Inferior parietal cortex (tissue), 1 donor: ENCODE measurements at regions not wholly inside any gene's neighbourhood (a gene's known extent, or its start where the extent isn't known, plus 50 kb on each side); places are given as distances from the start of the nearest gene placed in this dataset.

Experiments
- DNase-seq: peaks from one replicate; pipeline ENCODE4 v3.0.0-alpha.2; 2016; ENCODE audit errors: extremely low spot score

DNA sequence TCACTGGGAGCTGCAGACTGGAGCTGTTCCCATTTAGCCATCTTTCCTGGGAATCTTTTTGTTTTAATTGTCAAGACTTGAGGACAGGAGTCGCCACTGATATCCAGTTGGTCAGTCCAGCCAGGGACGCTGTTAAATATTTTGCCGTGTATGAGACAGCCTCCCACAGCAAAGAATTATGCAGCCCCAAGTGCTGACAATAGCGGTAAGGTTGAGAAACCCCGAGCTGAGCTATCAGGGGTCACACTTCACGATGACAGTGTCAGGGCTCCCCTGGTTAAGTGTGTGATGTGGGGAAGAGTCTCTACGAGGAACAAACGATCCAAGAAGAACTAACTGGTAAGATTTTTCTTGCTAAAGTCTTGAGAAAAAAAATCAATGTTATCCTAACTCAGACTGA is 372.0 kb upstream of the MPDZ start:
- no peak for DNase-seq

DNA sequence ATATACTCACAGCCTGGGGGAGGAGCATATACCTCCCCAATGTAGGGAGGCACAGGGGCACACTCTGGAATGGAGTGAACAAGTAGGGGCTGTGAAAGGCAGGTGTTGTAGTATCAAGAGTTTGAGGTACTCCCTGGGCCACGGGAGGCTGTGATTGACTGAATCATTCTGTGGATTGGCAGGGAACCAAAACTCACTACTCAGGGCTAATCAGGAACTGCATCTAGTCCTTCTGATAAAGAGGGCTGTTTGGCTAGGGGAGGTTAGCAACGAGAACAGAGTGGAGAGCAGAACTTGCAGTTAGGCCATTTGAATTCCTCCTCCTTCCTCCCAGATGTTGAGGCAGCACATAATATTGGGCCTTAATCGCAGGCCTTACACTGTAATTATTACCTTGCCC is 369.2 kb upstream of the MPDZ start:
- DNase-seq: no peak

DNA sequence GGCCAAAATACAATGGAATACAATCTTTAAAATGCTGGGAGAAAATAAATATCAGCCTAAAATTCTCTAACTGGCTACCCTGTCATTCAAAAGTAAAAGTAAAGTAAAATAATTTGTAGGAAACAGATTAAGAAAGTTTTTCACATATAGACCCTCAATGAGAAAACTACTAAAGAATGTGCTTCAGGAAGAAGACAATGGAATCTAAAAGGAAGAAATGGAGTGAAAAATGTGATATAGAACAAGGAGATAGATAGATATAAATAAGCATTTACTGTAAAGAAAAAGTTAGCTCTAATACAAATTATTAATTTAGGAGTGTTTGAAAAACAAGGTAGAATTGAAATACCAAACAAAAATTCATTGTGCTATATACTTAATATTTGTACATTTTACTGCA is 368.6 kb upstream of the MPDZ start:
- DNase-seq: no peak

DNA sequence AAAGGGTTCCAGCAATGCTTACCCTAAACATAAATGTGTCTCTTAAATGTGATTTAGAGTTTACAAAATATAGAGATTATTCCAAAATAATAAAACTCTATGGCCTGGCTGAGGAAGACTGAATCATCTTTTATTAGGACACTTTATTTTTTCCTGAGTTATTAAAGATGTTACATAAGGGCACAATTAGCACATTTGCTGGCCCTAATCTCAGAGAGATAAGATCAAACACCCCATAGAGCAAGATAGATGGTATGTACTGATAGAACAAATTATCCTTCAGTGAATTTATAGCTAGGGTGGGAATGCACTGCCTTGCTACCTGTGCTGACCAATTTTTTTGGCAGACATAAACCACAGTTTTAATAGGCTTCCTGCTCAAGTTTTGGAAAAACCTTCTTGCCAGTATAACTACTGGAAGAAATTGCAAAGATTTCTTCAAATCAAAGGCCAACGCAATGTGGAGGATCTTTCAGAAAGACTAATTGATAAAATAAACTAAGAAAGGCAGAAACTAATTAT is 367.1 kb upstream of the MPDZ start:
- no peak for DNase-seq

DNA sequence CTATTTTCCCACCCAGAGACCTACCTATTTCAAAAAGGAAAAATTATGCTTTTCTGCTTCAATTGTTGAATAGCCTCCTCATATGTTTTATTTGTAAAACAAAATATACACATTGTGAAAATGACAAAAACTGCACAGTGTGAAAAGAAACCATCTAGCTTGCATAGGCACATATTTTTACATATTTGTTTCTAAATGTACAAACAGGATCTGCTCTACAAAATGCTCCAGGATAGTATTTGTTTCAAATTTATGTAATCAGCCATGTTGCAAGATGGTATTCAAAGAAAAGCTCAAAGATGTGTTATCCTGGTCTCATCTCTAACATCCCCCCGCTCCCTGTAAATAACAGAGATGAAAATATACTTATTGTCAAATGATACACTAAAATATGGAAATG is 366.1 kb upstream of the MPDZ start:
- no peak for DNase-seq

DNA sequence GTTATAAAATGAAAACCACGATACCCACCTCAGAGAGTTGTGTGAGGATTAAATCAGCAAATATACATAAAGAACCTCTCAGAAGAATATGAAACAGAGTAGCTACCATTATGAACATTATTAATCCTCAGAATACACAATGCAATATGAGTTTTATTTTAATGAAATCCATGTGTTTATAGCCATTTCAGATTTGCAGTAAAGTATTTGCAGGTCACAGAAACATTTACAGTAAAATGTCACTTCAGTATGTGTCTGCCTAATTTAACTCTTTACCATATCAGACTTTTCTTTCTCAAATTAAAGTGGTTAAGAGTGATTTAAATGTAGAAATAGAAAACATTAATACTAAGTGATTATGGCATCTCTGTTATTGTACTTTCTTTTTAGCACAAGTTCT is 365.2 kb upstream of the MPDZ start:
- DNase-seq: no peak

DNA sequence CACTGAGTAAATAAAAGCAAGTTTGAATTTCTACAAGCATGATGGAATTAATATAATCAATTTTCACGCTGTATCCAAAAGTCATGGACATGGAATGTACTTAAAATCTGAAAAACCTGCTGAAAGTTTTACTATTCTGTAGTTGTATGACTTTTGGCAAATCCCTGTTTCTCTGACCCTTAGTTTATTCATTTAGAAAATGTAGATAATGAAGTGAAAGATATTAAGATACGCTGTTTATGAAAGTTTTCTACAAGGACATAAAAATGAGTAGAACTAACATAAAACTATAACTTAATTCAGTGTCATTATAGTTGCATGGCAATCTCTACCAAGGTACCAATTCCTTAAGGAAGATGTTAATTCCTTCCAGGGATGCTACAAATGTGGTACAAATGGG is 363.2 kb upstream of the MPDZ start:
- DNase-seq: no peak

DNA sequence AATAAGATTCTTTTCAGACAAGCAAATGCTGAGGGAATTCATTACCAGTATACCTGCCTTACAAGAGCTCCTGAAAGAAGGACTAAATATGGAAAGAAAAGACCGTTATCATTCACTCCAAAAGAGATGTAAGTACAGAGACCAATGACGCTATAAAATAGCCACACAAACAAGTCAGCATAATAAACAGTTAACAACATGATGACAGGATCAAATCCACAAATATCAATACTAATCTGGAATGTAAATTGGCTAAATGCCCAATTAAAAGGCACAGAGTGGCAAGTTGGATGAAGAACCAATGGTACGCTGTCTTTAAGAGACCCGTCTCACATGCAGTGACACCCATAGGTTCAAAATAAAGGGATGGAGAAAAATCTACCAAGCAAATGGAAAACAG is 349.6 kb upstream of the MPDZ start:
- no peak for DNase-seq

DNA sequence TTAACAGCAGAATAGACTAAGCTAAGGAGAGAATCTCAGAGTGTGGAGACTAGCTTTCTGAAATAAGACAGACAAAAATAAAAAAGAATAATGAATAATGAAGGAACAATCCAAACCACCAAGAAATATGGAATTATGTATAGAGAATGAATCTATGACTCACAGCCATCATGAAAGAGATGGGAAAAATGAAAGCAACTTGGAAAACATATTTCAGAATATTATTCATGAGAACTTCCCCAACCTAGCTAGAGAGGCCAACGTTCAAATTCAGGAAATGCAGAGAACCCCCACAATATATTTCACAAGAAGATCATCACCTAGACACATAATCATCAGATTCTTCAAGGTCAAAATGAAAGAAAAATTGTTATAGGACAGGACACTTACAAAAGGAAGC is 349.0 kb upstream of the MPDZ start:
- no peak for DNase-seq

DNA sequence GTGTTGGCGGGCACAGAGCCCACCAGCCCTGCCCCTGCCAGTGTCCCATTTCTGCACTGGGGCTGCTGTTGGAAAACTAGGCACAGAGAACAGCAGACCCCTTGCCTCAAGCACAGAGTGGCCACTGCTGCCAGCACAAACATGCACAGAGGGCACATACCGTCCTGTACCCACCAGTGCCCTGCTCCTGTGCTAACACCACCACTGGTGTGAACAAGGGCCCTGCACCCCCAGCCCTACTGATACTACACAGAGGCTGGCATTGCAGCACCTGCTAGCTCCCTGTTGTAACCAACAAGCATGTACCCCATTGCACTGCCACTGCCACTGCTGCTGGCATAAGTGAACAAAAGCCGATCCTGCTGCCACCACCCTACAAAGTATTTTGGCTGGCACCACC is 348.0 kb upstream of the MPDZ start:
- DNase-seq: no peak

DNA sequence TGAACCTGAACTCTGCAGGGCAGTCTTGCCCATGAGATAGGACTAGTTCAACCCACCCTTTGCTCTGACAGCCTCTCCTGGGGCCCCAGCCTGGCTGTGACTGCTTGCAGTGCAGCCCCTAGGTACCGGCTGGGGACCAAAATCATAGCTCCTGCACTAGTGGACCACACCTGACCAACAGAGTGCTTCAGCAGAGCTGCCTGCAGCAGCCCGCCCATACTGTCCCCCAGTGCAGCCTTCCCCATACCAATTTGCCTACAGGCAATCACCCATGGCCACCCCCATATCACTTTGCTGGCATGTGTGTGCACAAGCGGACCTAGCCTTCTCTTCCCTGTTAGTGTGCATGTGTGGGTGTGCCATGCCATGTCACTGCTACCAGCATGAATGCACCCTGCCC is 347.6 kb upstream of the MPDZ start:
- DNase-seq: no peak

DNA sequence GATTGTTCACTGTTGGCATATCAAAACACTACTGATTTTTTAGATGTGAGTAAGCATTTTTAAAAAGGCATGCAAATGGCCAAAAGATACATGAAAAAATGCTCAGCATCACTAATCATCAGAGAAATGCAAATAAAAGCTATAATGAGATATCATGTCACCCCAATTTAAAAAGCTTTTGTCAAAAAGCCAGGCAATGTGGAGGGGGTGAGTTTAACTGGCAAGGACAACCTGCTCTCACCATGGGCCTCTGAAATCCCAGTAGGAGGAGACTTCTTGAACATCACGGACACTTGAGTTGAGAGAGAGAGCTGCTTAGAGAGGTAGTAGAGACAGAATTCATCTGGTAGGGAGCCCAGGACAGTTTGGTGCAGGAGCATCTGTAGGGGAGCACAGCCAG is 347.1 kb upstream of the MPDZ start:
- no peak for DNase-seq

DNA sequence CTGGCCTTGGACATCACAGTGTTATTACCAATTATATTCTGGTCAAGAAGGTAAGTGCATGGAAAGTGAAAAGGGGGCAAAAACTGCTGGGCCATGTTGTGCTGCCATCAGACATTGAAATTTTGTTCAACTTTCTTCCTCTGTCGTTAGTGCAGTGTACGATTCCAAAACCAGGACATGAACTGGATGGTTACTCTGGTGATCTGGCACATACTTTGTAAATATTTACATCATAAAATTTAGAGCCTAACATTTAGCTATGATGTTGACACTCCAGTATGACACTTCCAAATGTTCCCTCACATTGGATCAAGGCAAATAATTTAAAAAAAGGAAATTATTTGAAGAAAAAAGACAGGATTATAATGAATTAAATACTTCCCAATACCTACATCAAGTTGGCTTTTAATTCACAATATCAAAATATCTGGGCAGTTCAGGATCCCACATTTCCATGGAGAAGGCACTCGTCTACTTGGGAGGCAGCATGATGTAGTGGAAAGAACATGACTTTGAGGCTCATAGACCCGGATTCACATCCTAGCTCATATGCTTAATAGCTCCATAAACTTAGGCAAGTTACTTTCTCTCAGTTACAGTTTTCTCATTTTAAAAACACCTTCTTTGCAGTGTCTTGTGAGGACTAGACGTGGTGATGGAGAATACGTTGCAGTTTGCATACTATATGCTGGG is 342.5 kb upstream of the MPDZ start:
- DNase-seq: no peak

DNA sequence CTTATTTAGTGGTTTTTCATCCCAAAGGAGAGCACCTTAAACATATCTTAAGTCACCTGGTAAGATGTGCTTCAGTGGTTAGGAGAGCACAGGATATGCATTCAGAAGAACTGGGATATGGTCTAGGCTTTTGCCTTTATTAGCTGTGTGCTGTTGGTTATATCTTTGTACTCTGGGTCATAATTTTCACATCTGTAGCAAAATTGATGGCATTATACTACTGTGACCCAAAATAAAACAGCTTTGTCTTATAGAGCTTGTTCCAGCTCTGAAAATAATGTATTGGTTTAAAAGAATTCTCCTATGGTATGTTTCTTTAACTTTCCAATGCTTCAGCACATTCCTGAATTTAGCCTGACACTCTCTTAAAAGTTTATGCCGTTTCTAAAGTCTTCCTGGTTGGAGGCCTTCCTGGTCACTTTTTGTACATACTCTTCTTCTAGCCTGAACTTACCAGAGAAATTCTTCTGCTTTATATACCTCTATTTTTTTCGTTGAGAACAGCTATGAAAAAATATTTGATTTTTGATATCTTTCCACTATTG is 337.1 kb upstream of the MPDZ start:
- DNase-seq: no peak

DNA sequence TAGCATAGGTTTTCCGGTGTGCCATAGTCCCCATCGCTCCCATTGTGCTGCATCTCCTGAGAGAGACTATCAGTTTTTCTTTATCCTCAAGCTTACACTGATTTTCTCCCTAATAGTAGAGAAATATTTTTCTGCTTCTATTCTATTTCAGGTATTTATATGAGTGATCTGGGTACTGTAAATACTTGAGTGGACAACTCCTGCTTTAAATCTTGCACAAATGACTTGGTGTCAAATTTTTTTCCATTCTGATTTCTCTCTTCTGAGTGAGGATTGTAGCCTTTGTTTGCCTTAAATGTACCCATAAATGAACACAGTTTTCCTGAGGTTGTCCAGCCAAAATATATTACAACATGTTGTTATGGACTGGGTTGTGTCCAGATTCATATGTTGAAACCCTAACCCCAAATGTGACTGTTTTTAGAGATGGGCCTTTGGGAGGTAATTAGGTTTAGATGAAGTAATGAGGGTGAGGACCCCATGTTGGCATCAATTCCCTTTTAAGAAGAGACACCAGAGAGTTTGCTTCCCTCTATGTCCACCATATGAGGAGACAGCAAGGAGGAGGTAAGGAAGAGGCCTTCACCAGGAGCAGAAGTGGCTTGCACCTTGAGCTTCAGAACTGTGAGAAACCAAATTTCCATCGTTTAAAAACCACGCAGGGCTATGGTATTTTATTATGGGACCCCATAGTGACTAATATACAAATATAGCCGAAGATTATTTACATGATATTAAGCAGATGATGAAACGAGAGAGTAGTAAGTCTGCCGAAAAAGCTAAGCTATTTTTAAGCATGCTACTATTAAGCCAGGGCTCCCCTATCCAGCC is 336.4 kb upstream of the MPDZ start:
- DNase-seq: no peak

DNA sequence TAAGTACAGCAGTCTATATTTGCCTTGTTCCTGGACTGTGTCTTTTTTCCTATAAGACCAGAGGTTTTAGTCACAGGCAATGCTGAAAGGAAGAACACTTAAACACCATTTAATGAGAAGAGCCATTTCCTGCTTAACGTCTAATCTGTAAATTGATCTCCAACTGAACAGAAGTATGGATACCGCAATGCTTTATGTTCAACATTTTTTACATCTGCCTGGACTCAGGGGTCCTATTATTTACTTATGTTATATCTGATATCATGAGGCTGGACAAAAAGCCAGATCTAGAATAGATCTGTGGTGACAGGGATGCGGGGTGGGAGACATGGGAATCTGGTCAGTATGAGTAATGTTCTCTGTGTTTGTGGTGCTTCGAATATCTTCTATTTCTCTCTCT is 334.6 kb upstream of the MPDZ start:
- no peak for DNase-seq

DNA sequence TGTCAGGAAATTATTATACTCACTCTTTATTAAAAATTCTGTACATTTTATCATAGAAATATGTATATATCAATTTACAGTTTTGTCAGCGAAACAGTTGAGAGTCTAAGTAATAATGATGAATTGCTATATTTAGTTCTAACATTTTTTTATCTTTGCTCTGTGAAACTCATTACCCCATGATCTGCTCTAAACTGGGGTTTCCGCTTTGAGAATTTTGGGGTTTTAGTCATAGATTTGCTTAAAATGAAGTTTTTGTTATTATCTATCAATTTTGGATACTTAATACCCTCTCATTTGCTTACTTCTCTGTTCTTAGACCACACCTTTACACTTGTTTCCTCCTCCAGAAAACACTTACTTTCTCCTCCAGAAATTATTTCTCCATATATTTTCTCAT is 333.8 kb upstream of the MPDZ start:
- DNase-seq: no peak

DNA sequence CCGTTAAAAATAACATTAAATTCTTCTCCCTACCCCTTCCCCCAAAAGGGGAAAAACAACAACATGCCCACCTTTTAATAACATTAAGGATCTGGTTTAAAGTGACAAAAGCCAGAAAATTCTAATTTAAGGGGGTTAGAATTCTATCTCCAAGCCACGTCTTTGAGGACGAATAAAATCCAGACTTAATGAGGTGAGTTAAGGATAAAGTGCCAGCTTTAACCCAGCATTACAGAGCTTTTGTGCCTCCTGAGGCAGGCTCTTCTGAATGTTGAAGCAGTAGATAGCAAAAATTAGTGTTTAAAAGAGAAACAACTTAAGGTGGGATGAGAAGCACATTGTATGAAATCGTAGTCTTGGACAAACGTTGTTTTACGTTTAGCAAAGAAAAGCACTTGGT is 329.0 kb upstream of the MPDZ start:
- peak; percentile 22 for DNase-seq

DNA sequence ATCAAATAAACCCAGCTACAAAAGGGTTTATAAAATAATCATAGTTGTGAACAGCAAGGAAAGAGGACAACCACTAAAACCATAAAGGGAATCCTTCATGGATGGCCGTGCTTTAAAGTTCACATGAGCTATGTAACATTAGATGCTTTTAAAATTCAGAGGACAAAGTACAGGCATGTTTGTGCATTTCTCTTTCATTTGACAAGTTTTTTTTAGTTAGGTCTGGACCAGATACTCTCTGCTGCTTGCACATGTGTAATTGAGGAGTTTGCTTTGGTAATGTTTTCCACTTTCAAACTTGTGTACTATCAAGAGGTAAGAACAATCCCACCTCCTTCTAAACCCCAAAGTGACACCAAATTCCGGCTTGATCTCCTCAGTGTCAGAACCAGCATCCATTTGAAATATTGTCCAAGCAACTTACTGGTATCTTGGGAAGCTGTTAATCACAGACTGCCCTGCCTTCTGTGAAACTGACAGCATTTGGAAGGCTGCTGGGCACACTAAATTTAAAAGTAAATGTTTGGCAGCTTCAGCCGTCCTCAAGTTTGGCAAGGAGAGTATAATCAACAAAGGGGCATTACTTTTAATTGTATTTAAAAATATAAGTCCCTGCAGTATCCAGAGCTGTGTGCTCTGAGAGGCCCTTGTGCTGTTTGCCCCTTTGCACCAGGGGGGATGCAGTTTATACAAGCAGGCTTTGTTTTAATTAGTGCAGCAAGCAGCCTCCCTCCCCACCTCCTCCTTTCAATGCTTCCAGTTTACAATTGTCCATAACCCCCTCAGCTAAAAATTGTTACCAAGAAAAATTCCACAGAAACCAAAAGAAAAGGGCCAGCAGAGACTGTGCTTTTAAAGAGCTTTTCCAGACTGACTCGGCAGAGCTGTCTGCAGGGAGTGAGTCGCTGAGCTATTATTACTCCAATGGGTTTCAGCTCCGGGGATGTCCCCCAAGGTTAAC is 328.3 kb upstream of the MPDZ start:
- DNase-seq: peak; percentile 17

DNA sequence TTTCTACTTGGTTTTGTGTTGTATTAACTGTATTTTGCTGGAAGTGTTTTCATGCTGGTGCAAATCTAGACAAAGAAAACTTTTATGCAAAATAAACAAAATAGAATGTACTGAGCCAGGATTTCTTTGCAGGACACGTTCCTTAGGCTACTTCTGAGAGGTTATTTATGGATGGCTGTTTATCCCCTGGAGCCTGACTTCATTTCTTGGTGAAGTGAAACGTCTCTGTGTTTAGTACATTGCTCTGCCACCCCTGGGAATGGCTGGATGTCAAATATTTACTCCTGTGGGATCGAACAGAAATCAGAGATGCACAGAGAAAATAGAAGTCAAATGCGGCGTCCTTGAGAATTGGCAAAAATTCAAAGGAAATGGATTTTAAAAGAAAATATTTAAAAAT is 327.1 kb upstream of the MPDZ start:
- DNase-seq: no peak

DNA sequence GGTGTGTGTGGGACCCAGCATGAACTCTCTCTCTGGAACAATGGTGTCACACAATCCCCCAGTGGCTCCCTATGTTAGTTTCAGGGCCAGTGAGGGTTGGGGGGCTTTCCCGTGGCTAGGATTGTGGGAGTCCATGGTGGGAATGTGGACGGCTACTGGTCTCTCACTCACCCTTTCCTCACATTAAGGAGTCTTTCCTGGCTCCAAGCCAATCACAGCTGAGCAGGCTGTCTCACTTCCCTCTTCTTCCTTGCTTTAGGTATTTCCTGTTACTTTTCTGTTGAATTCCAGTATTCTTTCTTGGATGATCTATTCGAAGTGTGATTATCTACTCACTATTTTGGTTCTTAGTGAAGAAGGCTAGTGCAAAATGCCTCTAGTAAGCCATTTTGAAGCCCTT is 324.4 kb upstream of the MPDZ start:
- DNase-seq: no peak

DNA sequence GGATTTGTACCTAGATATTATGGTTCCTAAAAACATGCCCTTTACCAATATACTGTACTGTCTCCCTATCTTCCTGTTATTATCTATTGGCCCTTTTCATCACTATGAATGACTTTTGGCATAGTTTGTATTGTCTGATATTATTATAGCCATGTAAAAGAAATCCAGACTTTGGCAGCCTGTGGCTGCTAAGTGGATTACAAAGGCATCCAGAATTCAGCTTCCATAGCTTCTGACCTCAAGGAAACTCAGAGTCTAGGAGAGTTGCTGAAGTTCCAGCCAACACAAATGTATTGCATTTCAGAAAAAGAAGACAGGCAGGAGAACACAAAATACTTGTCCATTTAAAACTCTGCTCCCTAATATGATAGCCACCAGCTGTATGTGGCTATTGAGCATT is 319.2 kb upstream of the MPDZ start:
- no peak for DNase-seq
